GM23338 (cell line): ENCODE measurements at regions not wholly inside any gene's neighbourhood (a gene's known extent, or its start where the extent isn't known, plus 50 kb on each side); places are given as distances from the start of the nearest gene placed in this dataset.

Source experiments
- ATAC-seq: fragments of 200-7000 bp; cut with Tn5 transposase; 3 replicates; pipeline ENCODE4 v1.9.1; 2020
- DNase-seq: peaks from one replicate; pipeline ENCODE4 v3.0.0-alpha.2; 2015; ENCODE audit warnings: low spot score
- H2AFZ ChIP-seq: fragments of 200-600 bp; sonication (generic); 2 replicates; pipeline ENCODE4 v1.8.0; 2016; ENCODE audit warnings: antibody characterized with exemption, mild to moderate bottlenecking, moderate library complexity
- H3F3A ChIP-seq: fragments of 200-600 bp; sonication (generic); replicated peaks from 2 replicates; pipeline ENCODE4 v1.8.0; 2017; ENCODE audit warnings: antibody characterized with exemption, mixed run types, low read depth
- H3K27ac ChIP-seq: fragments of 200-600 bp; sonication (generic); 2 replicates; pipeline ENCODE4 v1.6.1; 2016; ENCODE audit warnings: low read depth
- H3K27me3 ChIP-seq: fragments of 200-600 bp; sonication (generic); 2 replicates; pipeline ENCODE4 v1.8.0; 2016; ENCODE audit warnings: mild to moderate bottlenecking, mixed run types, moderate library complexity; ENCODE audit not compliant: insufficient read depth
- H3K36me3 ChIP-seq: fragments of 200-600 bp; sonication (generic); 2 replicates; pipeline ENCODE4 v1.8.0; 2016; ENCODE audit warnings: mild to moderate bottlenecking; ENCODE audit not compliant: insufficient read depth
- H3K4me1 ChIP-seq: fragments of 200-600 bp; sonication (generic); 2 replicates; pipeline ENCODE4 v1.8.0; 2016; ENCODE audit warnings: mild to moderate bottlenecking, moderate library complexity; ENCODE audit not compliant: insufficient read depth
- H3K4me2 ChIP-seq: fragments of 200-600 bp; sonication (generic); 2 replicates; pipeline ENCODE4 v1.7.1; 2017; ENCODE audit warnings: mixed run types
- H3K4me3 ChIP-seq: fragments of 200-600 bp; sonication (generic); 2 replicates; pipeline ENCODE4 v1.6.1; 2016; ENCODE audit warnings: mixed run types
- H3K79me2 ChIP-seq: fragments of 200-600 bp; sonication (generic); replicated peaks from 2 replicates; pipeline ENCODE4 v1.8.0; 2017; ENCODE audit warnings: mild to moderate bottlenecking; ENCODE audit not compliant: insufficient read depth
- H3K9me2 ChIP-seq: fragments of 200-600 bp; sonication (generic); 2 replicates; pipeline ENCODE4 v1.8.0; 2017; ENCODE audit not compliant: insufficient read depth
- H4K20me1 ChIP-seq: fragments of 200-600 bp; sonication (generic); replicated peaks from 2 replicates; pipeline ENCODE4 v1.8.0; 2017; ENCODE audit warnings: mild to moderate bottlenecking; ENCODE audit not compliant: insufficient read depth
- H3K27ac Mint-ChIP-seq: 2 replicates; pipeline ENCODE4 v1.8.0; 2020; ENCODE audit warnings: inconsistent platforms, mild to moderate bottlenecking, moderate library complexity, mixed read lengths
- H3K27me3 Mint-ChIP-seq: 3 replicates; pipeline ENCODE4 v1.8.0; 2022; ENCODE audit warnings: low read depth, mild to moderate bottlenecking, moderate library complexity, mixed read lengths, inconsistent platforms; ENCODE audit not compliant: insufficient read depth, poor library complexity
- H3K36me3 Mint-ChIP-seq: 3 replicates; pipeline ENCODE4 v1.8.0; 2021; ENCODE audit warnings: low read depth, mild to moderate bottlenecking, inconsistent platforms, moderate library complexity, mixed read lengths
- H3K4me1 Mint-ChIP-seq: 3 replicates; pipeline ENCODE4 v1.8.0; 2020; ENCODE audit warnings: mild to moderate bottlenecking, inconsistent platforms, mixed read lengths
- H3K4me3 Mint-ChIP-seq: 3 replicates; pipeline ENCODE4 v1.8.0; 2021; ENCODE audit warnings: moderate library complexity, mild to moderate bottlenecking, inconsistent platforms, mixed read lengths
- H3K9me3 Mint-ChIP-seq: 3 replicates; pipeline ENCODE4 v1.8.0; 2020; ENCODE audit warnings: moderate library complexity, mild to moderate bottlenecking, inconsistent platforms, mixed read lengths
- ETS1 ChIP-seq: IDR thresholded peaks from 2 replicates; pipeline ENCODE4 v1.6.1; 2016; ENCODE audit warnings: antibody characterized with exemption
- EZH2 ChIP-seq: fragments of 200-600 bp; sonication (generic); IDR thresholded peaks from one replicate; pipeline ENCODE4 v1.8.0; 2017; ENCODE audit warnings: antibody characterized with exemption, mild to moderate bottlenecking, low read depth; ENCODE audit not compliant: unreplicated experiment
- EZH2phosphoT487 ChIP-seq: fragments of 200-600 bp; sonication (generic); IDR thresholded peaks from one replicate; pipeline ENCODE4 v1.8.1; 2018; ENCODE audit warnings: antibody characterized with exemption; ENCODE audit not compliant: unreplicated experiment
- JUNB ChIP-seq: IDR thresholded peaks from one replicate; pipeline ENCODE4 v1.6.1; 2016; ENCODE audit warnings: antibody characterized with exemption; ENCODE audit not compliant: unreplicated experiment
- NANOG ChIP-seq: IDR thresholded peaks from 2 replicates; pipeline ENCODE4 v1.6.1; 2016; ENCODE audit warnings: antibody characterized with exemption, borderline replicate concordance
- POLR2AphosphoS5 ChIP-seq: IDR thresholded peaks from 2 replicates; pipeline ENCODE4 v1.6.1; 2016; ENCODE audit warnings: antibody characterized with exemption, low read depth
- REST ChIP-seq: IDR thresholded peaks from one replicate; pipeline ENCODE4 v1.6.1; 2018; ENCODE audit warnings: antibody characterized with exemption; ENCODE audit not compliant: unreplicated experiment
- ZNF114 ChIP-seq: fragments of 250-450 bp; sonication (Bioruptor Pico); IDR thresholded peaks from 2 replicates; pipeline ENCODE4 v1.5.0; 2020; ENCODE audit warnings: mild to moderate bottlenecking, moderate library complexity
- ZNF331 ChIP-seq: fragments of 250-450 bp; sonication (Bioruptor Pico); IDR thresholded peaks from 2 replicates; pipeline ENCODE4 v1.5.0; 2020; ENCODE audit warnings: low read depth, mild to moderate bottlenecking, moderate library complexity
- TF ChIP-seq, protein P1 (sequence below): fragments of 250-450 bp; sonication (Bioruptor Pico); IDR thresholded peaks from 2 replicates; pipeline ENCODE4 v1.5.0; 2020; ENCODE audit warnings: mild to moderate bottlenecking, moderate library complexity
- TF ChIP-seq, protein P2 (sequence below), 2 experiments: fragments of 200-600 bp in 1 of 2; sonication (generic) in 1 of 2; conservative IDR thresholded peaks; 2 replicates each; pipeline versions ENCODE4 v1.5.1 to v1.6.1; 2016 to 2017; ENCODE audit warnings: antibody characterized with exemption in 2 of 2, low read depth in 2 of 2, mild to moderate bottlenecking in 2 of 2, moderate library complexity in 1 of 2

DNA sequence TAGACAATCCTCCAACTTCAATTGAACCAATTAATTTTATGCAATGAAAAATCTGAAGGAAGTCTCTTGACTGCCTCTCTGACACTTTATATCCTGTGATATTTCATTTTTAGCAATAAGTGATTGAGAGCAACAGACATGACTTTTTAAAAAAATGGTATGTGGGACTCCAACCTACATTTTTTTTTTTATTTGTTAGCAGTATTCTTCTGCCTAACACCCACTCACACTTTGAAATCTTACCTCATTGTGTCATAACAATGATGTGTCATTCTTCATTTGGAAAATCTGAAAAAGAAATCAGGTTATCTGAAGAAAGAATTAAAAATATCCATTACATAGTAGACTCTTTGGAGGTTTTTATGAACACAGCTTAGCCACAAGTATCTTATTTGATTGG lies 541.3 kb upstream of the KCNMB2 start:
- TF ChIP-seq ZNF114 (CRISPR knock-in tag), result no peak
- TF ChIP-seq, protein P1, sequence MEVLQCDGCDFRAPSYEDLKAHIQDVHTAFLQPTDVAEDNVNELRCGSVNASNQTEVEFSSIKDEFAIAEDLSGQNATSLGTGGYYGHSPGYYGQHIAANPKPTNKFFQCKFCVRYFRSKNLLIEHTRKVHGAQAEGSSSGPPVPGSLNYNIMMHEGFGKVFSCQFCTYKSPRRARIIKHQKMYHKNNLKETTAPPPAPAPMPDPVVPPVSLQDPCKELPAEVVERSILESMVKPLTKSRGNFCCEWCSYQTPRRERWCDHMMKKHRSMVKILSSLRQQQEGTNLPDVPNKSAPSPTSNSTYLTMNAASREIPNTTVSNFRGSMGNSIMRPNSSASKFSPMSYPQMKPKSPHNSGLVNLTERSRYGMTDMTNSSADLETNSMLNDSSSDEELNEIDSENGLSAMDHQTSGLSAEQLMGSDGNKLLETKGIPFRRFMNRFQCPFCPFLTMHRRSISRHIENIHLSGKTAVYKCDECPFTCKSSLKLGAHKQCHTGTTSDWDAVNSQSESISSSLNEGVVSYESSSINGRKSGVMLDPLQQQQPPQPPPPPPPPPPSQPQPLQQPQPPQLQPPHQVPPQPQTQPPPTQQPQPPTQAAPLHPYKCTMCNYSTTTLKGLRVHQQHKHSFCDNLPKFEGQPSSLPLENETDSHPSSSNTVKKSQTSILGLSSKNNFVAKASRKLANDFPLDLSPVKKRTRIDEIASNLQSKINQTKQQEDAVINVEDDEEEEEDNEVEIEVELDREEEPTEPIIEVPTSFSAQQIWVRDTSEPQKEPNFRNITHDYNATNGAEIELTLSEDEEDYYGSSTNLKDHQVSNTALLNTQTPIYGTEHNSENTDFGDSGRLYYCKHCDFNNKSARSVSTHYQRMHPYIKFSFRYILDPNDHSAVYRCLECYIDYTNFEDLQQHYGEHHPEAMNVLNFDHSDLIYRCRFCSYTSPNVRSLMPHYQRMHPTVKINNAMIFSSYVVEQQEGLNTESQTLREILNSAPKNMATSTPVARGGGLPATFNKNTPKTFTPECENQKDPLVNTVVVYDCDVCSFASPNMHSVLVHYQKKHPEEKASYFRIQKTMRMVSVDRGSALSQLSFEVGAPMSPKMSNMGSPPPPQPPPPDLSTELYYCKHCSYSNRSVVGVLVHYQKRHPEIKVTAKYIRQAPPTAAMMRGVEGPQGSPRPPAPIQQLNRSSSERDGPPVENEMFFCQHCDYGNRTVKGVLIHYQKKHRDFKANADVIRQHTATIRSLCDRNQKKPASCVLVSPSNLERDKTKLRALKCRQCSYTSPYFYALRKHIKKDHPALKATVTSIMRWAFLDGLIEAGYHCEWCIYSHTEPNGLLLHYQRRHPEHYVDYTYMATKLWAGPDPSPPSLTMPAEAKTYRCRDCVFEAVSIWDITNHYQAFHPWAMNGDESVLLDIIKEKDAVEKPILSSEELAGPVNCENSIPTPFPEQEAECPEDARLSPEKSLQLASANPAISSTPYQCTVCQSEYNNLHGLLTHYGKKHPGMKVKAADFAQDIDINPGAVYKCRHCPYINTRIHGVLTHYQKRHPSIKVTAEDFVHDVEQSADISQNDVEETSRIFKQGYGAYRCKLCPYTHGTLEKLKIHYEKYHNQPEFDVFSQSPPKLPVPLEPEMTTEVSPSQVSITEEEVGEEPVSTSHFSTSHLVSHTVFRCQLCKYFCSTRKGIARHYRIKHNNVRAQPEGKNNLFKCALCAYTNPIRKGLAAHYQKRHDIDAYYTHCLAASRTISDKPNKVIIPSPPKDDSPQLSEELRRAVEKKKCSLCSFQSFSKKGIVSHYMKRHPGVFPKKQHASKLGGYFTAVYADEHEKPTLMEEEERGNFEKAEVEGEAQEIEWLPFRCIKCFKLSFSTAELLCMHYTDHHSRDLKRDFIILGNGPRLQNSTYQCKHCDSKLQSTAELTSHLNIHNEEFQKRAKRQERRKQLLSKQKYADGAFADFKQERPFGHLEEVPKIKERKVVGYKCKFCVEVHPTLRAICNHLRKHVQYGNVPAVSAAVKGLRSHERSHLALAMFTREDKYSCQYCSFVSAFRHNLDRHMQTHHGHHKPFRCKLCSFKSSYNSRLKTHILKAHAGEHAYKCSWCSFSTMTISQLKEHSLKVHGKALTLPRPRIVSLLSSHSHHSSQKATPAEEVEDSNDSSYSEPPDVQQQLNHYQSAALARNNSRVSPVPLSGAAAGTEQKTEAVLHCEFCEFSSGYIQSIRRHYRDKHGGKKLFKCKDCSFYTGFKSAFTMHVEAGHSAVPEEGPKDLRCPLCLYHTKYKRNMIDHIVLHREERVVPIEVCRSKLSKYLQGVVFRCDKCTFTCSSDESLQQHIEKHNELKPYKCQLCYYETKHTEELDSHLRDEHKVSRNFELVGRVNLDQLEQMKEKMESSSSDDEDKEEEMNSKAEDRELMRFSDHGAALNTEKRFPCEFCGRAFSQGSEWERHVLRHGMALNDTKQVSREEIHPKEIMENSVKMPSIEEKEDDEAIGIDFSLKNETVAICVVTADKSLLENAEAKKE (CRISPR knock-in tag), result no peak
- no peak for TF ChIP-seq ZNF331 (CRISPR knock-in tag)
- no peak for TF ChIP-seq ETS1
- TF ChIP-seq EZH2phosphoT487, result no peak
- TF ChIP-seq EZH2, result no peak
- TF ChIP-seq, protein P2, sequence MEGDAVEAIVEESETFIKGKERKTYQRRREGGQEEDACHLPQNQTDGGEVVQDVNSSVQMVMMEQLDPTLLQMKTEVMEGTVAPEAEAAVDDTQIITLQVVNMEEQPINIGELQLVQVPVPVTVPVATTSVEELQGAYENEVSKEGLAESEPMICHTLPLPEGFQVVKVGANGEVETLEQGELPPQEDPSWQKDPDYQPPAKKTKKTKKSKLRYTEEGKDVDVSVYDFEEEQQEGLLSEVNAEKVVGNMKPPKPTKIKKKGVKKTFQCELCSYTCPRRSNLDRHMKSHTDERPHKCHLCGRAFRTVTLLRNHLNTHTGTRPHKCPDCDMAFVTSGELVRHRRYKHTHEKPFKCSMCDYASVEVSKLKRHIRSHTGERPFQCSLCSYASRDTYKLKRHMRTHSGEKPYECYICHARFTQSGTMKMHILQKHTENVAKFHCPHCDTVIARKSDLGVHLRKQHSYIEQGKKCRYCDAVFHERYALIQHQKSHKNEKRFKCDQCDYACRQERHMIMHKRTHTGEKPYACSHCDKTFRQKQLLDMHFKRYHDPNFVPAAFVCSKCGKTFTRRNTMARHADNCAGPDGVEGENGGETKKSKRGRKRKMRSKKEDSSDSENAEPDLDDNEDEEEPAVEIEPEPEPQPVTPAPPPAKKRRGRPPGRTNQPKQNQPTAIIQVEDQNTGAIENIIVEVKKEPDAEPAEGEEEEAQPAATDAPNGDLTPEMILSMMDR (conservative IDR thresholded peaks at IDR 0.05; ENCODE audit: low read depth in 2 of 2), result no peak
- no peak for TF ChIP-seq JUNB
- no peak for TF ChIP-seq POLR2AphosphoS5
- TF ChIP-seq REST, result no peak
- no peak for TF ChIP-seq NANOG
- H3K27me3 ChIP-seq, result no peaks in the 10 kb centered on the region
- H3K4me2 ChIP-seq, result no peak overlapping the region
- ATAC-seq (no peak), DNase-seq (no peak)
- Mint-ChIP-seq H3K27ac (no peak overlapping the region), H3K4me1 (no peaks in the 10 kb centered on the region), H3K36me3 (no peaks in the 10 kb centered on the region), H3K4me3 (no peak overlapping the region), H3K9me3 (no peaks in the 10 kb centered on the region), H3K27me3 (no peaks in the 10 kb centered on the region)
- H3K36me3 ChIP-seq, result no peaks in the 10 kb centered on the region
- no peaks in the 10 kb centered on the region for H3F3A ChIP-seq
- no peaks in the 10 kb centered on the region for H3K4me1 ChIP-seq
- H3K27ac ChIP-seq, result no peak overlapping the region
- no peaks in the 10 kb centered on the region for H3K9me2 ChIP-seq
- H3K79me2 ChIP-seq, result no peaks in the 10 kb centered on the region
- H4K20me1 ChIP-seq, result no peaks in the 10 kb centered on the region
- no peak overlapping the region for H2AFZ ChIP-seq
- no peak overlapping the region for H3K4me3 ChIP-seq
